H1 (cell line): ENCODE measurements at regions not wholly inside any gene's neighbourhood (a gene's known extent, or its start where the extent isn't known, plus 50 kb on each side); places are given as distances from the start of the nearest gene placed in this dataset.

Source experiments
- CTCF ChIA-PET: fragments of 300-600 bp; sonication (Branson Sonifier 250); formaldehyde crosslinking; loops from one replicate; lab custom pipeline; 2021; ENCODE audit not compliant: partially characterized antibody; lab: Charles Lee
- POLR2A ChIA-PET: fragments of 300-600 bp; sonication (Branson Sonifier 250); formaldehyde crosslinking; loops from one replicate; lab custom pipeline; 2021; ENCODE audit warnings: inconsistent platforms; ENCODE audit not compliant: partially characterized antibody; lab: Charles Lee
- DNase-seq, 2 experiments: peaks; one replicate each; pipeline versions ENCODE4 v3.0.0 to v3.0.0-alpha.2; 2010 to 2022; ENCODE audit warnings: low spot score in 2 of 2, low read depth in 1 of 2, mixed read lengths in 1 of 2
- FAIRE-seq: peaks from 2 replicates; lab custom pipeline; 2011; peaks lifted over from hg19 to GRCh38; lab: Jason Lieb, UNC
- H2AFZ ChIP-seq: 2 replicates; pipeline ENCODE4 v1.8.1; 2012; ENCODE audit warnings: low read length, inconsistent platforms
- H2AK5ac ChIP-seq: 2 replicates; pipeline ENCODE4 v1.6.1; 2013; ENCODE audit warnings: low read depth, low read length
- H2BK120ac ChIP-seq: replicated peaks from 2 replicates; pipeline ENCODE3; 2013; ENCODE audit warnings: low read depth, low read length, inconsistent platforms
- H2BK12ac ChIP-seq: 2 replicates; pipeline ENCODE4 v1.6.1; 2013; ENCODE audit warnings: low read depth, low read length
- H2BK15ac ChIP-seq: 2 replicates; pipeline ENCODE4 v1.6.1; 2013; ENCODE audit warnings: low read length
- H2BK20ac ChIP-seq: 2 replicates; pipeline ENCODE4 v1.6.1; 2013; ENCODE audit warnings: low read length
- H2BK5ac ChIP-seq: 2 replicates; pipeline ENCODE4 v1.6.1; 2013; ENCODE audit warnings: low read depth, low read length
- H3K14ac ChIP-seq: 2 replicates; pipeline ENCODE4 v1.6.1; 2013; ENCODE audit warnings: inconsistent platforms; ENCODE audit not compliant: insufficient read length
- H3K18ac ChIP-seq: 2 replicates; pipeline ENCODE4 v1.6.1; 2013; ENCODE audit warnings: low read length; ENCODE audit errors: extremely low read depth
- H3K23ac ChIP-seq: 2 replicates; pipeline ENCODE4 v1.6.1; 2013; ENCODE audit warnings: inconsistent platforms; ENCODE audit not compliant: insufficient read length
- H3K23me2 ChIP-seq: 2 replicates; pipeline ENCODE4 v1.6.1; 2013; ENCODE audit warnings: low read depth, low read length
- H3K27ac ChIP-seq: 2 replicates; pipeline ENCODE4 v1.6.1; 2011; ENCODE audit warnings: low read depth, low read length, inconsistent platforms
- H3K27me3 ChIP-seq, 4 experiments: replicated peaks in 1 of 4; 1 replicate in 1 of 4; 2 replicates in 3 of 4; pipeline versions ENCODE4 v1.6.1 to v1.8.1; 2011 to 2013; ENCODE audit warnings: low read length in 3 of 4, mild to moderate bottlenecking in 3 of 4, inconsistent platforms in 2 of 4, mixed read lengths in 2 of 4, moderate library complexity in 1 of 4; ENCODE audit not compliant: control insufficient read depth in 3 of 4, insufficient read depth in 3 of 4; ENCODE audit errors: extremely low read depth in 1 of 4
- H3K36me3 ChIP-seq, 4 experiments: 2 replicates each; pipeline versions ENCODE4 v1.6.1 to v1.8.1; 2011 to 2013; ENCODE audit warnings: mild to moderate bottlenecking in 4 of 4, low read length in 3 of 4, moderate library complexity in 2 of 4, control low read depth in 1 of 4, inconsistent platforms in 1 of 4; ENCODE audit not compliant: insufficient read depth in 4 of 4, control insufficient read depth in 2 of 4
- H3K4ac ChIP-seq: replicated peaks from 2 replicates; pipeline ENCODE3; 2013; ENCODE audit warnings: low read length, low read depth, mixed read lengths, inconsistent platforms; ENCODE audit not compliant: insufficient read length
- H3K4me1 ChIP-seq, 4 experiments: replicated peaks in 1 of 4; 1 replicate in 1 of 4; 2 replicates in 3 of 4; pipeline versions ENCODE4 v1.6.1 to v1.8.1; 2011 to 2013; ENCODE audit warnings: low read length in 3 of 4, inconsistent platforms in 2 of 4, mixed read lengths in 1 of 4; ENCODE audit not compliant: insufficient read depth in 4 of 4, control insufficient read depth in 3 of 4
- H3K4me2 ChIP-seq, 2 experiments: 2 replicates each; pipeline versions ENCODE4 v1.6.1 to v1.8.1; 2011 to 2013; ENCODE audit warnings: low read depth in 2 of 2, low read length in 2 of 2, control low read depth in 1 of 2, inconsistent platforms in 1 of 2, mild to moderate bottlenecking in 1 of 2; ENCODE audit not compliant: insufficient read depth in 1 of 2
- H3K4me3 ChIP-seq, 4 experiments: fragments of 200-600, 300-600 bp in 1 of 4; sonication (generic), shearing (Covaris generic), sonication (Bioruptor Twin) in 1 of 4; 2 replicates each; pipeline versions ENCODE4 v1.5.1 to v1.8.1; 2011 to 2016; ENCODE audit warnings: low read length in 4 of 4, low read depth in 3 of 4, control low read depth in 2 of 4, inconsistent platforms in 2 of 4, mild to moderate bottlenecking in 2 of 4, mixed read lengths in 1 of 4, moderate library complexity in 1 of 4; ENCODE audit not compliant: insufficient read depth in 2 of 4; ENCODE audit errors: extremely low read depth in 1 of 4
- H3K56ac ChIP-seq: replicated peaks from 2 replicates; pipeline ENCODE3; 2013; ENCODE audit warnings: low read depth, mild to moderate bottlenecking, mixed read lengths, low read length, inconsistent platforms; ENCODE audit not compliant: insufficient read length
- H3K79me1 ChIP-seq: 2 replicates; pipeline ENCODE4 v1.6.1; 2013; ENCODE audit warnings: low read depth, low read length, control low read depth
- H3K79me2 ChIP-seq, 2 experiments: 2 replicates each; pipeline versions ENCODE4 v1.6.1 to v1.8.1; 2012 to 2013; ENCODE audit warnings: low read length in 2 of 2, mild to moderate bottlenecking in 2 of 2, inconsistent platforms in 1 of 2; ENCODE audit not compliant: insufficient read depth in 2 of 2, control insufficient read depth in 1 of 2
- H3K9ac ChIP-seq, 4 experiments: replicated peaks in 1 of 4; 1 replicate in 1 of 4; 2 replicates in 3 of 4; pipeline versions ENCODE4 v1.6.1 to v1.8.1; 2011 to 2013; ENCODE audit warnings: low read depth in 3 of 4, low read length in 3 of 4, control low read depth in 2 of 4, mild to moderate bottlenecking in 2 of 4, moderate library complexity in 2 of 4, inconsistent platforms in 1 of 4; ENCODE audit errors: extremely low read depth in 1 of 4
- H3K9me3 ChIP-seq, 2 experiments: 2 replicates each; pipeline versions ENCODE4 v1.6.1 to v1.8.1; 2012 to 2013; ENCODE audit warnings: mild to moderate bottlenecking in 2 of 2, moderate library complexity in 2 of 2, control low read depth in 1 of 2, inconsistent platforms in 1 of 2, low read depth in 1 of 2, low read length in 1 of 2, mixed read lengths in 1 of 2; ENCODE audit not compliant: insufficient read depth in 2 of 2
- H4K20me1 ChIP-seq, 2 experiments: replicated peaks in 1 of 2; 2 replicates each; pipeline versions ENCODE3 to v1.8.1; 2011 to 2013; ENCODE audit warnings: inconsistent platforms in 2 of 2, low read length in 2 of 2, mild to moderate bottlenecking in 1 of 2; ENCODE audit not compliant: insufficient read depth in 2 of 2, control insufficient read depth in 1 of 2
- H4K5ac ChIP-seq: 2 replicates; pipeline ENCODE4 v1.6.1; 2013; ENCODE audit warnings: low read length, low read depth, mixed read lengths, inconsistent platforms; ENCODE audit not compliant: insufficient read length
- H4K8ac ChIP-seq: 2 replicates; pipeline ENCODE4 v1.8.0; 2013; ENCODE audit warnings: mild to moderate bottlenecking, moderate library complexity, low read length, inconsistent platforms; ENCODE audit not compliant: insufficient read depth; ENCODE audit errors: extremely low read depth
- H4K91ac ChIP-seq: replicated peaks from 2 replicates; pipeline ENCODE3; 2013; ENCODE audit warnings: low read length, mixed read lengths, inconsistent platforms; ENCODE audit not compliant: insufficient read length
- ATF3 ChIP-seq: IDR thresholded peaks from 2 replicates; pipeline ENCODE4 v1.6.1; 2011; ENCODE audit warnings: low read depth, mild to moderate bottlenecking, low read length; ENCODE audit not compliant: insufficient read depth
- BCL11A ChIP-seq, 2 experiments: IDR thresholded peaks; one replicate each; pipeline ENCODE4 v1.6.1; 2011; ENCODE audit warnings: low read depth in 2 of 2, low read length in 2 of 2, mild to moderate bottlenecking in 2 of 2
- CBX8 ChIP-seq: fragments of 300-800, 300-1000 bp; sonication (generic); IDR thresholded peaks from 2 replicates; pipeline ENCODE4 v1.7.1; 2016; ENCODE audit warnings: low read depth, low read length, borderline replicate concordance
- EGR1 ChIP-seq: IDR thresholded peaks from 2 replicates; pipeline ENCODE4 v1.6.1; 2011; ENCODE audit warnings: low read depth, low read length, borderline replicate concordance
- EZH2 ChIP-seq: fragments of 200-600 bp; sonication (generic); IDR thresholded peaks from 2 replicates; pipeline ENCODE4 v1.7.1; 2012; ENCODE audit warnings: low read depth, mild to moderate bottlenecking, moderate library complexity, low read length, inconsistent platforms; ENCODE audit not compliant: severe bottlenecking
- GABPA ChIP-seq: IDR thresholded peaks from 2 replicates; pipeline ENCODE4 v1.6.1; 2011; ENCODE audit warnings: mild to moderate bottlenecking, low read length, moderate library complexity, borderline replicate concordance; ENCODE audit not compliant: insufficient read depth
- SAP30 ChIP-seq: fragments of 300-600 bp; sonication (generic); IDR thresholded peaks from 2 replicates; pipeline ENCODE4 v1.7.1; 2012; ENCODE audit warnings: low read length, moderate library complexity, mild to moderate bottlenecking, inconsistent platforms; ENCODE audit not compliant: insufficient read depth, insufficient replicate concordance
- SP4 ChIP-seq: IDR thresholded peaks from 2 replicates; pipeline ENCODE4 v1.6.1; 2012; ENCODE audit warnings: low read length, inconsistent platforms
- ZNF274 ChIP-seq: IDR thresholded peaks from 2 replicates; pipeline ENCODE4 v1.7.0; 2012; ENCODE audit warnings: low read length, borderline replicate concordance; ENCODE audit errors: extremely low read depth
- WGBS, 2 experiments: shearing (Covaris generic) in 1 of 2; methylation state at CpG; one replicate each; pipeline versions ENCODE4 v1.1.6 to v1.1.7; 2013 to 2015; ENCODE audit warnings: low lambda C conversion rate in 2 of 2, mixed read lengths in 2 of 2, inconsistent platforms in 1 of 2, low coverage in 1 of 2, missing lambda C conversion rate in 1 of 2; ENCODE audit not compliant: insufficient replicate concordance in 2 of 2, insufficient coverage in 1 of 2, insufficient read length in 1 of 2; ENCODE audit errors: extremely low coverage in 1 of 2, missing lambda C conversion rate in 1 of 2; 5-methylcytosine and 5-hydroxymethylcytosine counted together

DNA sequence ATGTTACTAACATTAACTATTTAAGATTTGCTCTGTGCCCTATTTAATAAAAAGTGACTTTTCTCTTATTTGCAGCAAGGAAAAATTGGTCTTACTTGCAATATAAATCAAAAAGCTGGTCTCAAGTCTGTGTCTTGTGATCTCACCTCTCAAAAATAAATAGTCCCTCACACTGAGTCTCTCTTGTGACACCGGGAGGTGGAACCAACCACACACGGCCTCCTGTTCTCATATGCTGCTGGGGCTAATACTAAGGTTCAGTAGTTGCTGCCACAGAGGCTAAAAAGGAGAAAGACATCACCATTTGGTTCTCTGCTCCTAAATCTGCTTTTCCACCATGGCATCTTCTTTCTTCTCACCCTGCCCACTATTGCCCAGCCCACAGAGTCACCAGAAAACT is 175.8 kb upstream of the FTMT start:
- 97% methylated on average over 2 of the region's 2 CpGs; no CpG with 5 or more reads in 1 of the 2 experiments for WGBS, 2 experiments
- Histone ChIP-seq H4K8ac (no peak overlapping the region), H3K23me2 (no peaks in the 10 kb centered on the region), H3K4me1 (no peaks in the 10 kb centered on the region), H2BK120ac (no peak overlapping the region), H3K4me3 (no peak overlapping the region), H3K14ac (no peak overlapping the region), H3K36me3 (no peaks in the 10 kb centered on the region), H4K20me1 (no peaks in the 10 kb centered on the region), H3K23ac (no peak overlapping the region), H3K27me3 (no peaks in the 10 kb centered on the region), H3K56ac (no peak overlapping the region), H2AFZ (no peak overlapping the region), H2AK5ac (no peak overlapping the region), H3K79me2 (no peaks in the 10 kb centered on the region), H2BK12ac (no peak overlapping the region), H2BK20ac (no peak overlapping the region), H3K9me3 (no peaks in the 10 kb centered on the region), H2BK15ac (no peak overlapping the region), H4K5ac (no peak overlapping the region), H3K4ac (no peak overlapping the region), H3K79me1 (no peaks in the 10 kb centered on the region), H3K18ac (no peak overlapping the region), H3K9ac (no peak overlapping the region), H3K27ac (no peak overlapping the region), H2BK5ac (no peak overlapping the region), H4K91ac (no peak overlapping the region), H3K4me2 (no peak overlapping the region)
- TF ChIP-seq BCL11A (IDR thresholded peaks at IDR 0.05; ENCODE audit: low read depth in 2 of 2, low read length in 2 of 2) (no peak), EZH2 (no peak), CBX8 (no peak), ATF3 (no peak), GABPA (no peak), EGR1 (no peak), SAP30 (no peak), ZNF274 (no peak), SP4 (no peak)
- CTCF ChIA-PET: no interaction called here
- POLR2A ChIA-PET: no interaction called here
- FAIRE-seq (no peak), DNase-seq (no peak)
